ENCODE measurements at regions not wholly inside any gene's neighbourhood (a gene's known extent, or its start where the extent isn't known, plus 50 kb on each side); places are given as distances from the start of the nearest gene placed in this dataset.

DNA sequence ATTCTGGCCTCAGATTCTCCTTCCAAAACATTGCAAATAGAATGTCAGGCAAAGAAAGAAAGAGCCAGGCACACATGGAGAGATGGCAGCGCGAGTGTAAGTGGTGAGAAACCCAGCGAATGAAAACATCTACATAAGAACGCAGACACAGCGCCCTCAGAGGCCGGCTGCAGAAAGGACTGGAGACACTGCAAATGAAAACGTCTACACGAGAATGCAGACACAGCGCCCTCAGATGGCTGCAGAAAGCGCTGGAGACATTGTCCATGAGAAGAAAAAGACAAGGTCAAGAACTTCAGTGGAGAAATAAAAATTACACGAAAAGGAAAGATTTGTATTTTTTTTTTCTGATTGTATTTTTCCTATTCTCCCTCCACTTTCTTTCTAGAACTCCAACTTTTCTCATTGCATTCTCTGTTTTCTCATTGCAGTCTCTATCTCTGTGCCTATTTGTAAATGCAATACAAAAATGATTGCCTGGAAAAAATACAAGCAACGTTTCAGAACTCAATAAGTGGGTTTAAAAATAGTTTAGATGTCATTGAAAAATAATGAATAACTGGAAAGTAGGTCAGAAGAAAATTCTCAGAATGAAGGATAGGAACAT, 117.9 kb upstream of the LPCAT1 start (continued):
- TF ChIP-seq, protein P1, sequence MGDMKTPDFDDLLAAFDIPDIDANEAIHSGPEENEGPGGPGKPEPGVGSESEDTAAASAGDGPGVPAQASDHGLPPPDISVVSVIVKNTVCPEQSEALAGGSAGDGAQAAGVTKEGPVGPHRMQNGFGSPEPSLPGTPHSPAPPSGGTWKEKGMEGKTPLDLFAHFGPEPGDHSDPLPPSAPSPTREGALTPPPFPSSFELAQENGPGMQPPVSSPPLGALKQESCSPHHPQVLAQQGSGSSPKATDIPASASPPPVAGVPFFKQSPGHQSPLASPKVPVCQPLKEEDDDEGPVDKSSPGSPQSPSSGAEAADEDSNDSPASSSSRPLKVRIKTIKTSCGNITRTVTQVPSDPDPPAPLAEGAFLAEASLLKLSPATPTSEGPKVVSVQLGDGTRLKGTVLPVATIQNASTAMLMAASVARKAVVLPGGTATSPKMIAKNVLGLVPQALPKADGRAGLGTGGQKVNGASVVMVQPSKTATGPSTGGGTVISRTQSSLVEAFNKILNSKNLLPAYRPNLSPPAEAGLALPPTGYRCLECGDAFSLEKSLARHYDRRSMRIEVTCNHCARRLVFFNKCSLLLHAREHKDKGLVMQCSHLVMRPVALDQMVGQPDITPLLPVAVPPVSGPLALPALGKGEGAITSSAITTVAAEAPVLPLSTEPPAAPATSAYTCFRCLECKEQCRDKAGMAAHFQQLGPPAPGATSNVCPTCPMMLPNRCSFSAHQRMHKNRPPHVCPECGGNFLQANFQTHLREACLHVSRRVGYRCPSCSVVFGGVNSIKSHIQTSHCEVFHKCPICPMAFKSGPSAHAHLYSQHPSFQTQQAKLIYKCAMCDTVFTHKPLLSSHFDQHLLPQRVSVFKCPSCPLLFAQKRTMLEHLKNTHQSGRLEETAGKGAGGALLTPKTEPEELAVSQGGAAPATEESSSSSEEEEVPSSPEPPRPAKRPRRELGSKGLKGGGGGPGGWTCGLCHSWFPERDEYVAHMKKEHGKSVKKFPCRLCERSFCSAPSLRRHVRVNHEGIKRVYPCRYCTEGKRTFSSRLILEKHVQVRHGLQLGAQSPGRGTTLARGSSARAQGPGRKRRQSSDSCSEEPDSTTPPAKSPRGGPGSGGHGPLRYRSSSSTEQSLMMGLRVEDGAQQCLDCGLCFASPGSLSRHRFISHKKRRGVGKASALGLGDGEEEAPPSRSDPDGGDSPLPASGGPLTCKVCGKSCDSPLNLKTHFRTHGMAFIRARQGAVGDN (CRISPR knock-in tag; IDR thresholded peaks at IDR 0.05), result no peak
- TF ChIP-seq ZSCAN29 (CRISPR knock-in tag; conservative IDR thresholded peaks at IDR 0.05) (no peak), NAIF1 (CRISPR knock-in tag; IDR thresholded peaks at IDR 0.05; ENCODE audit: borderline replicate concordance) (no peak), RBAK (CRISPR knock-in tag; IDR thresholded peaks at IDR 0.05) (no peak), EED (CRISPR knock-in tag; IDR thresholded peaks at IDR 0.05) (no peak), HES4 (CRISPR knock-in tag; IDR thresholded peaks at IDR 0.05; ENCODE audit: borderline replicate concordance) (no peak), MEF2D (CRISPR knock-in tag; IDR thresholded peaks at IDR 0.05) (no peak), NR3C1 (CRISPR knock-in tag; IDR thresholded peaks at IDR 0.05) (no peak), ZNF788 (CRISPR knock-in tag; IDR thresholded peaks at IDR 0.05; ENCODE audit: borderline replicate concordance) (no peak), ONECUT2 (CRISPR knock-in tag; IDR thresholded peaks at IDR 0.05) (no peak), EHMT2 (IDR thresholded peaks at IDR 0.05; ENCODE audit: borderline replicate concordance, low read depth, low read length) (no peak), ZNF569 (CRISPR knock-in tag; IDR thresholded peaks at IDR 0.05; ENCODE audit: borderline replicate concordance) (no peak)
- TF ChIP-seq, protein P2, sequence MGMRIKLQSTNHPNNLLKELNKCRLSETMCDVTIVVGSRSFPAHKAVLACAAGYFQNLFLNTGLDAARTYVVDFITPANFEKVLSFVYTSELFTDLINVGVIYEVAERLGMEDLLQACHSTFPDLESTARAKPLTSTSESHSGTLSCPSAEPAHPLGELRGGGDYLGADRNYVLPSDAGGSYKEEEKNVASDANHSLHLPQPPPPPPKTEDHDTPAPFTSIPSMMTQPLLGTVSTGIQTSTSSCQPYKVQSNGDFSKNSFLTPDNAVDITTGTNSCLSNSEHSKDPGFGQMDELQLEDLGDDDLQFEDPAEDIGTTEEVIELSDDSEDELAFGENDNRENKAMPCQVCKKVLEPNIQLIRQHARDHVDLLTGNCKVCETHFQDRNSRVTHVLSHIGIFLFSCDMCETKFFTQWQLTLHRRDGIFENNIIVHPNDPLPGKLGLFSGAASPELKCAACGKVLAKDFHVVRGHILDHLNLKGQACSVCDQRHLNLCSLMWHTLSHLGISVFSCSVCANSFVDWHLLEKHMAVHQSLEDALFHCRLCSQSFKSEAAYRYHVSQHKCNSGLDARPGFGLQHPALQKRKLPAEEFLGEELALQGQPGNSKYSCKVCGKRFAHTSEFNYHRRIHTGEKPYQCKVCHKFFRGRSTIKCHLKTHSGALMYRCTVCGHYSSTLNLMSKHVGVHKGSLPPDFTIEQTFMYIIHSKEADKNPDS (CRISPR knock-in tag; IDR thresholded peaks at IDR 0.05), result no peak
- TF ChIP-seq, protein P3, sequence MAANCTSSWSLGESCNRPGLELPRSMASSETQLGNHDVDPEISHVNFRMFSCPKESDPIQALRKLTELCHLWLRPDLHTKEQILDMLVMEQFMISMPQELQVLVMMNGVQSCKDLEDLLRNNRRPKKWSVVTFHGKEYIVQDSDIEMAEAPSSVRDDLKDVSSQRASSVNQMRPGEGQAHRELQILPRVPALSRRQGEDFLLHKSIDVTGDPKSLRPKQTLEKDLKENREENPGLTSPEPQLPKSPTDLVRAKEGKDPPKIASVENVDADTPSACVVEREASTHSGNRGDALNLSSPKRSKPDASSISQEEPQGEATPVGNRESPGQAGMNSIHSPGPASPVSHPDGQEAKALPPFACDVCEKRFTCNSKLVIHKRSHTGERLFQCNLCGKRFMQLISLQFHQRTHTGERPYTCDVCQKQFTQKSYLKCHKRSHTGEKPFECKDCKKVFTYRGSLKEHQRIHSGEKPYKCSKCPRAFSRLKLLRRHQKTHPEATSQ (CRISPR knock-in tag; IDR thresholded peaks at IDR 0.05; ENCODE audit: borderline replicate concordance), result no peak
- TF ChIP-seq, protein P4, sequence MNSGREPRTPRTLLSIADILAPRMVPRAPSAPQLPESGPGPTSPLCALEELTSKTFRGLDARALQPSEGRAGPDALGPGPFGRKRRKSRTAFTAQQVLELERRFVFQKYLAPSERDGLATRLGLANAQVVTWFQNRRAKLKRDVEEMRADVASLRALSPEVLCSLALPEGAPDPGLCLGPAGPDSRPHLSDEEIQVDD (CRISPR knock-in tag; IDR thresholded peaks at IDR 0.05; ENCODE audit: borderline replicate concordance), result no peak
- TF ChIP-seq, protein P5, sequence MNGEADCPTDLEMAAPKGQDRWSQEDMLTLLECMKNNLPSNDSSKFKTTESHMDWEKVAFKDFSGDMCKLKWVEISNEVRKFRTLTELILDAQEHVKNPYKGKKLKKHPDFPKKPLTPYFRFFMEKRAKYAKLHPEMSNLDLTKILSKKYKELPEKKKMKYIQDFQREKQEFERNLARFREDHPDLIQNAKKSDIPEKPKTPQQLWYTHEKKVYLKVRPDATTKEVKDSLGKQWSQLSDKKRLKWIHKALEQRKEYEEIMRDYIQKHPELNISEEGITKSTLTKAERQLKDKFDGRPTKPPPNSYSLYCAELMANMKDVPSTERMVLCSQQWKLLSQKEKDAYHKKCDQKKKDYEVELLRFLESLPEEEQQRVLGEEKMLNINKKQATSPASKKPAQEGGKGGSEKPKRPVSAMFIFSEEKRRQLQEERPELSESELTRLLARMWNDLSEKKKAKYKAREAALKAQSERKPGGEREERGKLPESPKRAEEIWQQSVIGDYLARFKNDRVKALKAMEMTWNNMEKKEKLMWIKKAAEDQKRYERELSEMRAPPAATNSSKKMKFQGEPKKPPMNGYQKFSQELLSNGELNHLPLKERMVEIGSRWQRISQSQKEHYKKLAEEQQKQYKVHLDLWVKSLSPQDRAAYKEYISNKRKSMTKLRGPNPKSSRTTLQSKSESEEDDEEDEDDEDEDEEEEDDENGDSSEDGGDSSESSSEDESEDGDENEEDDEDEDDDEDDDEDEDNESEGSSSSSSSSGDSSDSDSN (CRISPR knock-in tag; IDR thresholded peaks at IDR 0.05), result no peak
- TF ChIP-seq, protein P6, sequence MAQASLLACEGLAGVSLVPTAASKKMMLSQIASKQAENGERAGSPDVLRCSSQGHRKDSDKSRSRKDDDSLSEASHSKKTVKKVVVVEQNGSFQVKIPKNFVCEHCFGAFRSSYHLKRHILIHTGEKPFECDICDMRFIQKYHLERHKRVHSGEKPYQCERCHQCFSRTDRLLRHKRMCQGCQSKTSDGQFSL (CRISPR knock-in tag; IDR thresholded peaks at IDR 0.05), result no peak

Data from HepG2 (cell line).